ENCODE measurements at regions not wholly inside any gene's neighbourhood (a gene's known extent, or its start where the extent isn't known, plus 50 kb on each side); places are given as distances from the start of the nearest gene placed in this dataset.
"Not testable (repeated sequence)": the region's sequence is repeated elsewhere in the genome, so short reads cannot be mapped to it uniquely, and the experiment has no call there.

DNA sequence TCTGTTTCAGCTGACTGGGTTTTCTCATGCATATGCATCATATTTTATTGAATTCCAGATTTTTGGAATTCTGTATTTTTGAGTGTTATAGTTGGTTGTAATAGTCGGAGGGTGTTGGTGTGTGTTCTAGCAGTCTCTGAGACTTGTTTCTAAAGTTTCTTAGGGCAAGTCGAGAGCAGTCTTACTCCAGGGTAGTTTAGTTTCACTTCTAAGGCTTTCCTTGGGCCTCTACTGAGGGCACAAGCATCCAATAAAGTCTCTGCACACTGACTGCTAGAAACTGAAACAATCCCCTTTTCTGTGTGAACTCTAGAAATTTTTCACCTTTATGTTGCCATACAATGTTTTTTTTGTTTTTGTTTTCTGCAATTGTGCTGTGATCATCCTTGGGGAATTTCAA, 663.7 kb upstream of the LRATD1 start:
- no peak for DNase-seq

DNA sequence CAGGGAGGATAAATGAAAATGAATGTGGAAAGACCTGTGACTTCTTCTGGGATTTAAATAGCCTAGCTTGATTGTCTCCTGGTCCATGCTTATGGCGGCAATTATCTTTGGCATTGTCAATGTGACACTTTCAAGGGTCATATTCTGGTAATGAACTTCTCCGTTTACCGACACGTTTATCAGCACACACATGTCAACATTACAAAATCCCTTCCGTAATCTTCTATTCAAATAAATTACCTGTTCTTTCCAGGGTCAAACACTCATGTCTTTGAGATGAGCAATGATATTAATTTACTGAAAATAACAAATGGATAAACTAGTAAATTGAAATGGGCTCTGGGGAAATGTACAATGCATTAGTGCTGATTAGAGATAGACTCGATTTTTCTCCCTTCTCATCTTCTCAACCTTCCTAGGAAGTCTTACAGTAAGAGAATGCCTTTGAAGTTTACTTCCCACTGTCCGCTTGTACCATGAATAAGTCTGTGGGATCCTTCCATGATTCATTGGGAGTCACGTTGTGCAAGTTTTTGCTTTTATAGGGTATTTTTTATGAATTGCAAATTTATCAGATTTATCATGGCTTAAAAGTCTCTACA, 646.3 kb upstream of the LRATD1 start:
- no peak for DNase-seq

- DNase-seq = no peak
These were observed 636.0 kb upstream of the LRATD1 start for GRCh38 chr2:13996527-13996926.

GRCh38 chr2:14011190-14011589, 621.3 kb upstream of the LRATD1 start:
- DNase-seq = no peak

DNA sequence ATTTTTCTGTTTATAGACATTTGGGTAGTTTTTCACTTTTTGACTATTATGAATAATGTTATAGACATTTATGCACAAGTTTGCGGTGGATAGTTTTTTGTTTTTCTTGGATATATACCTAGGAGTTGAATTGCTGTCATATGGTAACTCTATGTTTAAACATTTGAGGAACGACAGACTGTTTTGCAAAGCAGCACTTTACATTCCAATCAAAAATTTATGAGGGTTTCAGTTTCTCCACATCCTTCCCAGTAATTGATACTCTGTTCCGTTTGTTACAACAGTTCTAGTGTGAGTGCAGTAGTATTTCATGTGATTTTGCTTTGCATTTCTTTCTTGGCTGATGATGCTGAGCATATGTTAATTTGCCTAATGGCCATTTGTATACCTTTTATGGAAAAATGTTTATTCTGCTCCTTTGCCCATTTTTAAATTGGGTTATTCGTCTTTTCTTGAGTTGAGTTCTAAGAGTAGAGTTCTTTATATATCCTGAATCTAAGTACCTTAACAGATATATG, 617.3 kb upstream of the LRATD1 start:
- DNase-seq = no peak

GRCh38 chr2:14016289-14016955, 616.1 kb upstream of the LRATD1 start:
- DNase-seq = no peak

- DNase-seq = no peak
These were observed 613.9 kb upstream of the LRATD1 start for GRCh38 chr2:14018620-14019019.

GRCh38 chr2:14023558-14023957, 609.0 kb upstream of the LRATD1 start:
- DNase-seq = no peak

DNA sequence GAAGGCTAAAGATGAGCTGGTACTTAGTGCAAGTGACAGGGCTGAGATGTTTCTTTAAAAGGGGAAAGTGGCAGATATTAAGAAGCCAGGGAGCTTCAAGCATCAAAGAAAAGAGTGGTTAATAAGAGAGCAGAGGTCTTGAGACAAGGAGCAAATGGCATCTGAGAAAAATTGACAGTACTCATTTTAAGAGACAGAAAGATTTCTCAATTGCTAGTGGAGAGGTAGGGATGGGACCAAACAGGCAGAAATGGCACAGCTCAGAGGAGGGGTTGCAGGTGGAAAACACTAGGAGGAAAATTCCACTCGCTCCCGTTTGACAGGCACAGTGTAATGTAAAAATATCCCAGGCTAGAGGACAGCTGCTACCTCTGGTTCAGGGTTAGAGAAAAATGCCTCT, 593.4 kb upstream of the LRATD1 start:
- no peak for DNase-seq

DNA sequence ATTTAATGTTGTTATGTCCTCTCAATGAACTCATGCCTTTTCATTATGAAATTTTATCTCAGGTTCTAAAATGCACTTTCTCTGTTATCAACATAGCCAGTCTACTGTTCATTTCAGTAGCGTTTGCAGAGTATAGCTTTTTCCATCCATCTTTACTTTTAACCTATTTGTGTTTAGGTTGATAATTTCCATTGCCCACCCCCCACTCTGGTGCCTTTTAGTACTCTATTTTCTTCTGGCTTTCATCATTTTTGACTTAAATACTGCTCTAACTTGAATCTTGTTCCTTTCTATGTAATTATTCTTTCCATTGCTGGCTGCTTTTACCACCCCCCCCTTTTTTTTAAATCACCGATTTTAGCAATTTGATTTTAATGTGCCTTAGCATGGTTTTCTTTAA, 585.0 kb upstream of the LRATD1 start:
- DNase-seq = no peak

DNA sequence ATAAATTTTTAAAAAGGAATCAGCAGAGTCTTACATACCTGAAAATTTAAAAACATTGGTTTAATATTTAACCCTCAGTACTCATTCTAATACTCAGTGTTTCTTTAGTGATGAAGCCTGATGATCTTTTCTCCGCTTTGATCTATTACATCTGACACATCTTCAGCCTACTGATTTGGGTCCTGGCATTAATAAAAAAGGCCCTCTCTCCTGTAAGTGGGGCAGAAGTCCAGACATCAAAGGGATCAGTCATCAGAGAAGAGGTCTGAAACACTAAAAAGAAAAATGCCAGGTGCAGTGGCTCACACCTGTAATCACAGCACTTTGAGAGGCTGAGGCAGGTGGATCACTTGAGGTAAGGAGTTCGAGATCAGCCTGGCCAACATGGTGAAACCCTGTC, 581.1 kb upstream of the LRATD1 start:
- no peak for DNase-seq

DNA sequence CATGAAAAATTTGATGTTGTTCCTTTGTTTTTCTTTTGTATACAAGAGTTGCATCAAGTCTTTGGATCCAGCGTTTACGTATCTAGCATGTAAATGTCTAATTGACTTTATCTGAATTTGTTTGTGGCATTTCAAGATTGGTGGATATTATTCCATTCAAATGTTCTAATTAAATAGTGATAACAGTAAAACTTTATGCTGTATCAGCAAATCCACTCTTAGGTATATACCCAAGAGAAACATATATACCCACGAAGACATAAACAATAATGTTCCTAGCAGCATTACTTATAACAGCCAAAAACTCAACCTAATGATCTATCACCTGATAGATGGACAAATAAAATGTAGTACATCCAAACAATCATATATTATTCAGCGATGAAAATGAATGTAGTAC, 579.4 kb upstream of the LRATD1 start:
- DNase-seq = no peak

DNA sequence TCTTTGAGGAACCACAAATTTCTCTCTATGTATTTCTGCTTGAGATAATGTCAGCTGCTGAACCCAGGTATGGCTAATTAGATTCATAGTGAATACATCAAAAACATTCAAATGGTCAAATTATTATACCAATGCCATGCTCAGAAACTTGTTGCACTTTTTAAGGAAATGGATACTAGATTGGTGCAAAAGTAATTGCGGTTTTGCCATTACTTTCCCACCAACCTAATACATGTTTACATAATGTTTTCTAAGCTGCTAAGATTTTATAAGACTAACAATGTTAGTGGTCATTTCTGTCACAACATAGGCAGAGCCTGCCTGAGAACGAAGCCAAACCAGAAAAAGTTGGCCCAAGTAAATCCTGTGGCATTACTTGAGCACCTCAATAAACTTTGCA, 568.2 kb upstream of the LRATD1 start:
- DNase-seq = no peak

DNA sequence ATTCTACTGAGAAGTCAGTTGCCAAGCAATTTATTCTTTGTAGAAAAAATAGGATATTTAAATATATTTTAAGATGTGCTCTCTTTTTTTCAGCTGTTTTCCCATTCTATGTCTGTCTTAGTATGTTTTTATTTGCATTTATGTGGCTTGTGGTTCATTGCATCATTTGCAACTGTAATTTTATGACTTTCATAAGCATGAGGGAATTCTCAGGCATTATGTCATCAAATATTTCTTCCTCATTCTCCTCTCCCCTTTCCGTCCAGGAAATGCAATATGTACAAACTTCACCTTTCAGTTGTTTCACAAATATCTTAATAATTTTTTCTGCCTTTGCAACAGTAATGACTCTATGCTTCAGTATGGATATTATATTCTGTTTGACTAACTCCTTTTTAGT, 560.2 kb upstream of the LRATD1 start:
- no peak for DNase-seq

- DNase-seq = no peak
These were observed 557.8 kb upstream of the LRATD1 start for GRCh38 chr2:14074691-14075090.

GRCh38 chr2:14079576-14079975, 552.9 kb upstream of the LRATD1 start:
- no peak for DNase-seq

- DNase-seq = no peak
These were observed 551.0 kb upstream of the LRATD1 start for GRCh38 chr2:14081521-14081920.

- DNase-seq = no peak
These were observed 549.9 kb upstream of the LRATD1 start for GRCh38 chr2:14082640-14083039.

- DNase-seq = no peak
These were observed 537.9 kb upstream of the LRATD1 start for GRCh38 chr2:14094592-14094991.

DNA sequence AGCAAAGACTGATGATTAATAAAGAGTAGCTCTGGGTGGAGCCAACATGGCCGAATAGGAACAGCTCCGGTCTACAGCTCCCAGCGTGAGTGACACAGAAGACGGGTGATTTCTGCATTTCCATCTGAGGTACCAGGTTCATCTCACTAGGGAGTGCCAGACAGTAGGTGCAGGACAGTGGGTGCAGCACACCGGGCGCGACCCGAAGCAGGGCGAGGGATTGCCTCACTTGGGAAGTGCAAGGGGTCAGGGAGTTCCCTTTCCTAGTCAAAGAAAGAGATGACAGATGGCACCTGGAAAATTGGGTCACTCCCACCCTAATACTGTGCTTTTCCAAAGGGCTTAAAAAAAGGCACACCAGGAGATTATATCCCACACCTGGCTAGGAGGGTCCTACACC, 533.4 kb upstream of the LRATD1 start:
- not testable (repeated sequence) for DNase-seq

DNA sequence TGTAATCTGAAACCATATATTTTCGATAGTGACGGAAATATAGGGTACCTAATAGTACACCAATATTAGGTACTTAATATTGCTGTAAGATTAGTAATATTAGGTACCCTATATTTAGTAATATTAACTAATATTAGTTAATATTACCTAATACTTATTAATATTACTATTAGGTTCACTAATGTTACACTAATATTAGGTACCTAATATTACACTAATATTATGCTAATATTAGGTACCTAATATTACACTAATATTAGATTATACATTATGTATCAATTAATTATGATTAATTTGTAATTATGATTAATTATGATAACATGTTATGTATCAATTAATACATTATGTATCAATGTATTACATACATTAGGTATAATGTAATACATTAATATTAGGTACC, 518.2 kb upstream of the LRATD1 start:
- DNase-seq = no peak

DNA sequence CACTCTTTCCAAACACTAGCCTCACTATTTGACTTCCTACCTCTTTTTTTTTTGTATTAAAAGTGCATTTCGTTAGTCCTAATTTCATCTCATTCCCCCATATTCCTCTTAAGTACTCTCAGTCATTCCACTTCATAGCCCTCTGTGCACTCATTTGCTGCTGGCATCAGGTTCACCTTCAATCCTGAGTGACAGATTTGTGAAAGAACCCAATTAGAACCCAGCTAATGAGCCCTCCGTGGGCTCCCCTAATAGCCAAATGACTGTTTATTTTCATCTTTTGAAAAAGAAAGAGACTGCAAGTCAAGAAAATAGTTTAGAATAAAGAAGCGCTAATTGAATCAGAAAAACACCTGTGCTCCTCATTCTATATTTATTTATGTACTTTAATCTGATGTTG, 512.1 kb upstream of the LRATD1 start:
- DNase-seq = no peak

DNA sequence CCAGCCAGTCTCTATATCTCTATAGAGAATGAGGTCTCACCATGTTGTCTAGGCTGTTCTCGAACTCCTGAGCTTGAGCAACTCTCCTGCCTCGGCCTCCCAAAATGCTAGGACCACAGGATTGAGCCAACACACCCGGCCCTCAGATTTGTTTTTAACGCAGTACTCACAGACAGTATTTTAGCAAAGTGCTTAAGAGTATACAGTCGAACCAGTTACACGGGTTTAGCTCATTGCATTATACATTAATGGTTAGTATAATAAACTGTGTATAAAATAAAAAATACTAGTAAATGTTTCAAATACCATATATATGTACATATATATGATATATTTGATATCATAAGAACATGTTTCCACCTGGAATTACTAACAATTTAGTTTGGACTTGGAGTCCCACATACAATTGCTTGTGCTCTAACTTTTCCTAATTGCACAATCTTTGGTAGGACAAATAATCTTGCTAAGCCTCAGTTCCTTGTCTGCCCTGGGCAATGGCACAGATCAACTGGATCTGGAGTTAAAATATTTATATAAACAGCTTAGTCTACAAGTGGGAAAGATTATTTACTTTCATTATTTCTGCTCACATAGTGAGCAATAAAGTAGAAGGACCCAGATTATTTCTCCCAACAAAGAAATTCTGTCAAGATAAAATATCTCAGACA, 508.9 kb upstream of the LRATD1 start:
- DNase-seq = no peak

GRCh38 chr2:14125624-14126293, 506.8 kb upstream of the LRATD1 start:
- no peak for DNase-seq

All from stimulated activated naive CD4-positive, alpha-beta T cell treated with Interleukin-2 at 50 U/mL for 16 hours (primary cell).